H1 (cell line): ENCODE measurements at regions not wholly inside any gene's neighbourhood (a gene's known extent, or its start where the extent isn't known, plus 50 kb on each side); places are given as distances from the start of the nearest gene placed in this dataset.

Experiments
- CTCF ChIA-PET: fragments of 300-600 bp; sonication (Branson Sonifier 250); formaldehyde crosslinking; loops from one replicate; lab custom pipeline; 2021; ENCODE audit not compliant: partially characterized antibody; lab: Charles Lee
- POLR2A ChIA-PET: fragments of 300-600 bp; sonication (Branson Sonifier 250); formaldehyde crosslinking; loops from one replicate; lab custom pipeline; 2021; ENCODE audit warnings: inconsistent platforms; ENCODE audit not compliant: partially characterized antibody; lab: Charles Lee
- DNase-seq, 2 experiments: peaks; one replicate each; pipeline versions ENCODE4 v3.0.0 to v3.0.0-alpha.2; 2010 to 2022; ENCODE audit warnings: low spot score in 2 of 2, low read depth in 1 of 2, mixed read lengths in 1 of 2
- FAIRE-seq: peaks from 2 replicates; lab custom pipeline; 2011; peaks lifted over from hg19 to GRCh38; lab: Jason Lieb, UNC
- H2AFZ ChIP-seq: 2 replicates; pipeline ENCODE4 v1.8.1; 2012; ENCODE audit warnings: low read length, inconsistent platforms
- H2AK5ac ChIP-seq: 2 replicates; pipeline ENCODE4 v1.6.1; 2013; ENCODE audit warnings: low read depth, low read length
- H2BK120ac ChIP-seq: replicated peaks from 2 replicates; pipeline ENCODE3; 2013; ENCODE audit warnings: low read depth, low read length, inconsistent platforms
- H2BK12ac ChIP-seq: 2 replicates; pipeline ENCODE4 v1.6.1; 2013; ENCODE audit warnings: low read depth, low read length
- H2BK15ac ChIP-seq: 2 replicates; pipeline ENCODE4 v1.6.1; 2013; ENCODE audit warnings: low read length
- H2BK20ac ChIP-seq: 2 replicates; pipeline ENCODE4 v1.6.1; 2013; ENCODE audit warnings: low read length
- H2BK5ac ChIP-seq: 2 replicates; pipeline ENCODE4 v1.6.1; 2013; ENCODE audit warnings: low read depth, low read length
- H3K14ac ChIP-seq: 2 replicates; pipeline ENCODE4 v1.6.1; 2013; ENCODE audit warnings: inconsistent platforms; ENCODE audit not compliant: insufficient read length
- H3K18ac ChIP-seq: 2 replicates; pipeline ENCODE4 v1.6.1; 2013; ENCODE audit warnings: low read length; ENCODE audit errors: extremely low read depth
- H3K23ac ChIP-seq: 2 replicates; pipeline ENCODE4 v1.6.1; 2013; ENCODE audit warnings: inconsistent platforms; ENCODE audit not compliant: insufficient read length
- H3K23me2 ChIP-seq: 2 replicates; pipeline ENCODE4 v1.6.1; 2013; ENCODE audit warnings: low read depth, low read length
- H3K27ac ChIP-seq: 2 replicates; pipeline ENCODE4 v1.6.1; 2011; ENCODE audit warnings: low read depth, low read length, inconsistent platforms
- H3K27me3 ChIP-seq, 4 experiments: replicated peaks in 1 of 4; 1 replicate in 1 of 4; 2 replicates in 3 of 4; pipeline versions ENCODE4 v1.6.1 to v1.8.1; 2011 to 2013; ENCODE audit warnings: low read length in 3 of 4, mild to moderate bottlenecking in 3 of 4, inconsistent platforms in 2 of 4, mixed read lengths in 2 of 4, moderate library complexity in 1 of 4; ENCODE audit not compliant: control insufficient read depth in 3 of 4, insufficient read depth in 3 of 4; ENCODE audit errors: extremely low read depth in 1 of 4
- H3K36me3 ChIP-seq, 4 experiments: 2 replicates each; pipeline versions ENCODE4 v1.6.1 to v1.8.1; 2011 to 2013; ENCODE audit warnings: mild to moderate bottlenecking in 4 of 4, low read length in 3 of 4, moderate library complexity in 2 of 4, control low read depth in 1 of 4, inconsistent platforms in 1 of 4; ENCODE audit not compliant: insufficient read depth in 4 of 4, control insufficient read depth in 2 of 4
- H3K4ac ChIP-seq: replicated peaks from 2 replicates; pipeline ENCODE3; 2013; ENCODE audit warnings: low read length, low read depth, mixed read lengths, inconsistent platforms; ENCODE audit not compliant: insufficient read length
- H3K4me1 ChIP-seq, 4 experiments: replicated peaks in 1 of 4; 1 replicate in 1 of 4; 2 replicates in 3 of 4; pipeline versions ENCODE4 v1.6.1 to v1.8.1; 2011 to 2013; ENCODE audit warnings: low read length in 3 of 4, inconsistent platforms in 2 of 4, mixed read lengths in 1 of 4; ENCODE audit not compliant: insufficient read depth in 4 of 4, control insufficient read depth in 3 of 4
- H3K4me2 ChIP-seq, 2 experiments: 2 replicates each; pipeline versions ENCODE4 v1.6.1 to v1.8.1; 2011 to 2013; ENCODE audit warnings: low read depth in 2 of 2, low read length in 2 of 2, control low read depth in 1 of 2, inconsistent platforms in 1 of 2, mild to moderate bottlenecking in 1 of 2; ENCODE audit not compliant: insufficient read depth in 1 of 2
- H3K4me3 ChIP-seq, 4 experiments: fragments of 200-600, 300-600 bp in 1 of 4; sonication (generic), shearing (Covaris generic), sonication (Bioruptor Twin) in 1 of 4; 2 replicates each; pipeline versions ENCODE4 v1.5.1 to v1.8.1; 2011 to 2016; ENCODE audit warnings: low read length in 4 of 4, low read depth in 3 of 4, control low read depth in 2 of 4, inconsistent platforms in 2 of 4, mild to moderate bottlenecking in 2 of 4, mixed read lengths in 1 of 4, moderate library complexity in 1 of 4; ENCODE audit not compliant: insufficient read depth in 2 of 4; ENCODE audit errors: extremely low read depth in 1 of 4
- H3K56ac ChIP-seq: replicated peaks from 2 replicates; pipeline ENCODE3; 2013; ENCODE audit warnings: low read depth, mild to moderate bottlenecking, mixed read lengths, low read length, inconsistent platforms; ENCODE audit not compliant: insufficient read length
- H3K79me1 ChIP-seq: 2 replicates; pipeline ENCODE4 v1.6.1; 2013; ENCODE audit warnings: low read depth, low read length, control low read depth
- H3K79me2 ChIP-seq, 2 experiments: 2 replicates each; pipeline versions ENCODE4 v1.6.1 to v1.8.1; 2012 to 2013; ENCODE audit warnings: low read length in 2 of 2, mild to moderate bottlenecking in 2 of 2, inconsistent platforms in 1 of 2; ENCODE audit not compliant: insufficient read depth in 2 of 2, control insufficient read depth in 1 of 2
- H3K9ac ChIP-seq, 4 experiments: replicated peaks in 1 of 4; 1 replicate in 1 of 4; 2 replicates in 3 of 4; pipeline versions ENCODE4 v1.6.1 to v1.8.1; 2011 to 2013; ENCODE audit warnings: low read depth in 3 of 4, low read length in 3 of 4, control low read depth in 2 of 4, mild to moderate bottlenecking in 2 of 4, moderate library complexity in 2 of 4, inconsistent platforms in 1 of 4; ENCODE audit errors: extremely low read depth in 1 of 4
- H3K9me3 ChIP-seq, 2 experiments: 2 replicates each; pipeline versions ENCODE4 v1.6.1 to v1.8.1; 2012 to 2013; ENCODE audit warnings: mild to moderate bottlenecking in 2 of 2, moderate library complexity in 2 of 2, control low read depth in 1 of 2, inconsistent platforms in 1 of 2, low read depth in 1 of 2, low read length in 1 of 2, mixed read lengths in 1 of 2; ENCODE audit not compliant: insufficient read depth in 2 of 2
- H4K20me1 ChIP-seq, 2 experiments: replicated peaks in 1 of 2; 2 replicates each; pipeline versions ENCODE3 to v1.8.1; 2011 to 2013; ENCODE audit warnings: inconsistent platforms in 2 of 2, low read length in 2 of 2, mild to moderate bottlenecking in 1 of 2; ENCODE audit not compliant: insufficient read depth in 2 of 2, control insufficient read depth in 1 of 2
- H4K5ac ChIP-seq: 2 replicates; pipeline ENCODE4 v1.6.1; 2013; ENCODE audit warnings: low read length, low read depth, mixed read lengths, inconsistent platforms; ENCODE audit not compliant: insufficient read length
- H4K8ac ChIP-seq: 2 replicates; pipeline ENCODE4 v1.8.0; 2013; ENCODE audit warnings: mild to moderate bottlenecking, moderate library complexity, low read length, inconsistent platforms; ENCODE audit not compliant: insufficient read depth; ENCODE audit errors: extremely low read depth
- H4K91ac ChIP-seq: replicated peaks from 2 replicates; pipeline ENCODE3; 2013; ENCODE audit warnings: low read length, mixed read lengths, inconsistent platforms; ENCODE audit not compliant: insufficient read length
- ASH2L ChIP-seq: fragments of 200-600, 300-600 bp; sonication (generic); IDR thresholded peaks from one replicate; pipeline ENCODE4 v1.7.1; 2017; ENCODE audit warnings: low read length
- FOSL1 ChIP-seq: IDR thresholded peaks from 2 replicates; pipeline ENCODE4 v1.6.1; 2011; ENCODE audit warnings: mild to moderate bottlenecking, low read depth, low read length, moderate library complexity; ENCODE audit not compliant: insufficient read depth
- KDM5A ChIP-seq: fragments of 200-600 bp; IDR thresholded peaks from 2 replicates; pipeline ENCODE4 v1.7.1; 2012; ENCODE audit warnings: mild to moderate bottlenecking, low read length, inconsistent platforms, mixed read lengths
- POLR2A ChIP-seq, 2 experiments: IDR thresholded peaks; 1 replicate in 1 of 2; 2 replicates in 1 of 2; pipeline ENCODE4 v1.6.1; 2011; ENCODE audit warnings: low read depth in 2 of 2, low read length in 2 of 2, mild to moderate bottlenecking in 2 of 2; ENCODE audit errors: control extremely low read depth in 1 of 2
- RBBP5 ChIP-seq: IDR thresholded peaks from 2 replicates; pipeline ENCODE4 v1.7.1; 2012; ENCODE audit warnings: low read depth, mild to moderate bottlenecking, inconsistent platforms, low read length, moderate library complexity, borderline replicate concordance
- SIN3A ChIP-seq, 2 experiments: IDR thresholded peaks in 1 of 2; conservative IDR thresholded peaks in 1 of 2; 2 replicates each; pipeline ENCODE4 v1.6.1; 2011 to 2012; ENCODE audit warnings: low read length in 2 of 2, improper control_type of control experiment in 1 of 2, low read depth in 1 of 2, mild to moderate bottlenecking in 1 of 2
- SIRT6 ChIP-seq: IDR thresholded peaks from one replicate; pipeline ENCODE4 v1.7.1; 2012; ENCODE audit warnings: low read length, inconsistent platforms
- SP2 ChIP-seq: IDR thresholded peaks from 2 replicates; pipeline ENCODE4 v1.6.1; 2012; ENCODE audit warnings: mild to moderate bottlenecking, low read length, inconsistent platforms
- WGBS, 2 experiments: shearing (Covaris generic) in 1 of 2; methylation state at CpG; one replicate each; pipeline versions ENCODE4 v1.1.6 to v1.1.7; 2013 to 2015; ENCODE audit warnings: low lambda C conversion rate in 2 of 2, mixed read lengths in 2 of 2, inconsistent platforms in 1 of 2, low coverage in 1 of 2, missing lambda C conversion rate in 1 of 2; ENCODE audit not compliant: insufficient replicate concordance in 2 of 2, insufficient coverage in 1 of 2, insufficient read length in 1 of 2; ENCODE audit errors: extremely low coverage in 1 of 2, missing lambda C conversion rate in 1 of 2; 5-methylcytosine and 5-hydroxymethylcytosine counted together

DNA sequence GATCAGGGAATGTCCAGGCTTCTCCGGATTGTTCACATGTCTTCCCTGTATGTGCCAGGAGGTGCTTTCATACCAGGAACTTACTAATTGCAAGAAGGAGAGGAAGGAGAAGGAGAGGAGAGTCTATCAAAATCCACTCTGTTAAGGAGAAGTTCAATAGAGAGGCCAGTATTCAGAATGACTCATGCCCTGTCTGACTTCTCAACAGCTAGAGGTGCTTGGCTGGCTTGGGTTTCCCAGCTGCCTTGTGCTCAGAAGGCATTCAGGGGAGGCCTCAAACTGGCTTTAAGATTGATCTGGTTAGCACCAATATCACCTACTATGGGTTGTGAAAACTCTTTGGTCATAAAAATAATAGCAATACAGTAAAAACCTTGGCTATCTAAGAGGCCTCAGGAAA lies 167.9 kb upstream of the GLRA1 start:
- no peaks in the 10 kb centered on the region for H3K36me3 ChIP-seq
- no peak overlapping the region for H3K27ac ChIP-seq
- H3K23ac ChIP-seq: no peak overlapping the region
- CTCF ChIA-PET: interaction anchor here (0.9 to 1.1 kb wide), 2 partner anchors 184 to 268 kb away, joined by 3 read pairs; no protein-coding TSS in a partner anchor
- WGBS, 2 experiments: 80% methylated on average over 1 of the region's 1 CpG; no CpG with 5 or more reads in 1 of the 2 experiments
- no peaks in the 10 kb centered on the region for H4K20me1 ChIP-seq
- no peak overlapping the region for H4K5ac ChIP-seq
- no peaks in the 10 kb centered on the region for H3K79me2 ChIP-seq
- H3K4me3 ChIP-seq: no peak overlapping the region
- no peak overlapping the region for H2BK120ac ChIP-seq
- no peak overlapping the region for H3K56ac ChIP-seq
- no peak overlapping the region for H3K4me2 ChIP-seq
- POLR2A ChIA-PET: no interaction called here
- no peaks in the 10 kb centered on the region for H3K9me3 ChIP-seq
- peaks cover 0 to 3% (median 0%) of the 10 kb centered on the region in 4 experiments; a peak in 1 of 7 replicates for H3K4me1 ChIP-seq
- no peak overlapping the region for H3K9ac ChIP-seq
- H3K14ac ChIP-seq: no peak overlapping the region
- H2BK12ac ChIP-seq: no peak overlapping the region
- no peak for DNase-seq
- TF ChIP-seq SIRT6 (no peak), KDM5A (no peak), POLR2A (IDR thresholded peaks at IDR 0.05; ENCODE audit: control extremely low read depth in 1 of 2, low read depth in 2 of 2, low read length in 2 of 2) (no peak), FOSL1 (no peak), SP2 (no peak), ASH2L (no peak), SIN3A (conservative IDR thresholded peaks at IDR 0.05 in 1 of 2, IDR thresholded peaks at IDR 0.05 in 1 of 2; ENCODE audit: low read depth in 1 of 2, low read length in 2 of 2) (no peak), RBBP5 (no peak)
- TF ChIP-seq, all 59 proteins: peak for 0
- H4K91ac ChIP-seq: no peak overlapping the region
- H3K4ac ChIP-seq: no peak overlapping the region
- no peak overlapping the region for H2BK5ac ChIP-seq
- H2AFZ ChIP-seq: no peak overlapping the region
- no peak overlapping the region for H3K18ac ChIP-seq
- H2AK5ac ChIP-seq: no peak overlapping the region
- no peak overlapping the region for H4K8ac ChIP-seq
- no peak for FAIRE-seq
- no peaks in the 10 kb centered on the region for H3K23me2 ChIP-seq
- H2BK15ac ChIP-seq: no peak overlapping the region
- no peaks in the 10 kb centered on the region for H3K79me1 ChIP-seq
- no peak overlapping the region for H2BK20ac ChIP-seq
- no peaks in the 10 kb centered on the region for H3K27me3 ChIP-seq
